HepG2 (cell line): ENCODE measurements at regions not wholly inside any gene's neighbourhood (a gene's known extent, or its start where the extent isn't known, plus 50 kb on each side); places are given as distances from the start of the nearest gene placed in this dataset.

Experiments used
- ATAC-seq: fragments of 200-7000 bp; cut with Tn5 transposase; 3 replicates; pipeline ENCODE4 v1.9.1; 2020; ENCODE audit warnings: mild to moderate bottlenecking, moderate library complexity
- BruUV-seq: library from RNA; stranded (reverse); fragments of 400-500 nt; replicated peaks from 2 replicates; lab custom pipeline; 2021; lab: Mats Ljungman, UMichigan
- CTCF ChIA-PET: fragments of 300-600 bp; formaldehyde crosslinking; extraction: SDS; loops from one replicate; lab custom pipeline; 2021; ENCODE audit warnings: low total read pairs, inconsistent platforms, low intra/inter-chr PET ratio; lab: Yijun Ruan, JAX
- POLR2A ChIA-PET: fragments of 350-600 bp; sonication (Branson Sonifier 250); formaldehyde crosslinking; loops from one replicate; lab custom pipeline; 2020; ENCODE audit warnings: antibody characterized with exemption, inconsistent platforms; lab: Yijun Ruan, JAX
- DNase-seq: peaks from one replicate; pipeline ENCODE4 v3.0.0-alpha.2; 2015; ENCODE audit warnings: low spot score
- FAIRE-seq: peaks from 3 replicates; lab custom pipeline; 2011; peaks lifted over from hg19 to GRCh38; lab: Jason Lieb, UNC
- H2AFZ ChIP-seq: one replicate; pipeline ENCODE4 v1.6.1; 2011; ENCODE audit warnings: low read length, inconsistent platforms
- H3K27ac ChIP-seq: fragments of 300-600 bp; 3 replicates; pipeline ENCODE4 v1.8.0; 2011; ENCODE audit warnings: mixed run types, mild to moderate bottlenecking, mixed read lengths, low read length, inconsistent platforms; ENCODE audit not compliant: insufficient read depth; ENCODE audit errors: extremely low read length
- H3K27me3 ChIP-seq, 2 experiments: fragments of 200-600 bp in 1 of 2; 2 replicates in 1 of 2; 3 replicates in 1 of 2; pipeline versions ENCODE4 v1.6.0 to v1.8.0; 2011; ENCODE audit warnings: low read length in 2 of 2, mild to moderate bottlenecking in 2 of 2, moderate library complexity in 2 of 2, inconsistent platforms in 1 of 2; ENCODE audit not compliant: insufficient read depth in 2 of 2, control insufficient read depth in 1 of 2
- H3K36me3 ChIP-seq, 2 experiments: fragments of 200-600 bp in 1 of 2; replicated peaks in 1 of 2; 2 replicates in 1 of 2; 3 replicates in 1 of 2; pipeline versions ENCODE4 v1.5.1 to v1.8.0; 2011; ENCODE audit warnings: low read length in 2 of 2, inconsistent platforms in 1 of 2; ENCODE audit not compliant: insufficient read depth in 2 of 2, control insufficient read depth in 1 of 2
- H3K4me1 ChIP-seq: 2 replicates; pipeline ENCODE4 v1.5.1; 2012; ENCODE audit warnings: low read length, inconsistent platforms; ENCODE audit not compliant: insufficient read depth
- H3K4me2 ChIP-seq: 2 replicates; pipeline ENCODE4 v1.6.0; 2011; ENCODE audit warnings: low read depth, low read length, inconsistent platforms
- H3K4me3 ChIP-seq, 3 experiments: fragments of 200-600 bp in 1 of 3; sonication (generic), shearing (Covaris generic) in 1 of 3; replicated peaks in 1 of 3; 2 replicates each; pipeline ENCODE4 v1.5.1; 2011 to 2016; ENCODE audit warnings: low read length in 3 of 3, inconsistent platforms in 2 of 3, low read depth in 2 of 3, mild to moderate bottlenecking in 2 of 3, control low read depth in 1 of 3, mixed read lengths in 1 of 3; ENCODE audit not compliant: insufficient read depth in 1 of 3
- H3K79me2 ChIP-seq: one replicate; pipeline ENCODE4 v1.6.1; 2011; ENCODE audit warnings: low read length, inconsistent platforms; ENCODE audit not compliant: insufficient read depth
- H3K9ac ChIP-seq: 2 replicates; pipeline ENCODE4 v1.6.0; 2011; ENCODE audit warnings: mild to moderate bottlenecking, low read depth, low read length, inconsistent platforms; ENCODE audit not compliant: insufficient read depth
- H3K9me3 ChIP-seq: 2 replicates; pipeline ENCODE4 v1.5.1; 2012; ENCODE audit warnings: mild to moderate bottlenecking, low read length
- H4K20me1 ChIP-seq: 2 replicates; pipeline ENCODE4 v1.6.0; 2011; ENCODE audit warnings: inconsistent platforms, mild to moderate bottlenecking, low read length, moderate library complexity; ENCODE audit not compliant: insufficient read depth
- JUN ChIP-seq: sonication (generic); formaldehyde crosslinking; IDR thresholded peaks from 2 replicates; pipeline ENCODE4 v1.4.0; 2020; ENCODE audit warnings: mild to moderate bottlenecking, missing genetic modification reagents
- MAFK ChIP-seq, 2 experiments: IDR thresholded peaks in 1 of 2; conservative IDR thresholded peaks in 1 of 2; 2 replicates each; pipeline ENCODE4 v1.6.1; 2011; ENCODE audit warnings: improper control_type of control experiment in 2 of 2, low read length in 2 of 2
- MBD4 ChIP-seq: IDR thresholded peaks from 2 replicates; pipeline ENCODE4 v1.6.1; 2012; ENCODE audit warnings: low read length, inconsistent platforms, borderline replicate concordance
- RXRB ChIP-seq: IDR thresholded peaks from 2 replicates; pipeline ENCODE4 v1.6.1; 2016; ENCODE audit warnings: borderline replicate concordance, missing genetic modification reagents, missing compliant biosample characterization
- SP1 ChIP-seq, 2 experiments: fragments of 450-650 bp in 1 of 2; sonication (generic) in 1 of 2; formaldehyde crosslinking in 1 of 2; IDR thresholded peaks; 2 replicates each; pipeline versions ENCODE4 v1.4.0 to v1.6.1; 2016 to 2020; ENCODE audit warnings: missing genetic modification reagents in 1 of 2
- YEATS4 ChIP-seq: sonication (generic); formaldehyde crosslinking; IDR thresholded peaks from 2 replicates; pipeline ENCODE4 v1.4.0; 2020; ENCODE audit warnings: missing genetic modification reagents, borderline replicate concordance
- ZNF138 ChIP-seq: sonication (generic); formaldehyde crosslinking; IDR thresholded peaks from 2 replicates; pipeline ENCODE4 v1.5.0; 2020; ENCODE audit warnings: mild to moderate bottlenecking, low read depth, missing genetic modification reagents
- WGBS: methylation state at CpG from one replicate; pipeline ENCODE4 v1.1.6; 2017; ENCODE audit warnings: low lambda C conversion rate; 5-methylcytosine and 5-hydroxymethylcytosine counted together
- in situ Hi-C: cut with HindIII; loops from 2 replicates; pipeline ENCODE4 v1.10.0; 2017; ENCODE audit warnings: low pct_unique_long_range_greater_than_20kb; ENCODE audit not compliant: extremely low pct_ligation_motif_present
- intact Hi-C: fragments of 100-400 bp; cut with micrococcal nuclease; formaldehyde crosslinking; loops from one replicate; pipeline ENCODE4 v1.10.0; 2022; ENCODE audit not compliant: unreplicated experiment
- TF ChIP-seq, protein P1 (sequence below): sonication (generic); formaldehyde crosslinking; IDR thresholded peaks from 2 replicates; pipeline ENCODE4 v1.4.0; 2020; ENCODE audit warnings: missing genetic modification reagents, low read depth, mild to moderate bottlenecking, borderline replicate concordance
- TF ChIP-seq, protein P2 (sequence below): IDR thresholded peaks from 2 replicates; pipeline ENCODE4 v1.6.1; 2012; ENCODE audit warnings: inconsistent platforms
- TF ChIP-seq, protein P3 (sequence below): sonication (generic); formaldehyde crosslinking; IDR thresholded peaks from 2 replicates; pipeline ENCODE4 v1.4.0; 2020; ENCODE audit warnings: missing genetic modification reagents
- TF ChIP-seq, protein P4 (sequence below): sonication (generic); formaldehyde crosslinking; IDR thresholded peaks from 2 replicates; pipeline ENCODE4 v1.5.0; 2020; ENCODE audit warnings: missing genetic modification reagents, mild to moderate bottlenecking, borderline replicate concordance
- TF ChIP-seq, protein P5 (sequence below): IDR thresholded peaks from 2 replicates; pipeline ENCODE4 v1.6.1; 2012; ENCODE audit warnings: low read length, improper control_type of control experiment
- TF ChIP-seq, protein P6 (sequence below): IDR thresholded peaks from 2 replicates; pipeline ENCODE4 v1.6.1; 2016

DNA sequence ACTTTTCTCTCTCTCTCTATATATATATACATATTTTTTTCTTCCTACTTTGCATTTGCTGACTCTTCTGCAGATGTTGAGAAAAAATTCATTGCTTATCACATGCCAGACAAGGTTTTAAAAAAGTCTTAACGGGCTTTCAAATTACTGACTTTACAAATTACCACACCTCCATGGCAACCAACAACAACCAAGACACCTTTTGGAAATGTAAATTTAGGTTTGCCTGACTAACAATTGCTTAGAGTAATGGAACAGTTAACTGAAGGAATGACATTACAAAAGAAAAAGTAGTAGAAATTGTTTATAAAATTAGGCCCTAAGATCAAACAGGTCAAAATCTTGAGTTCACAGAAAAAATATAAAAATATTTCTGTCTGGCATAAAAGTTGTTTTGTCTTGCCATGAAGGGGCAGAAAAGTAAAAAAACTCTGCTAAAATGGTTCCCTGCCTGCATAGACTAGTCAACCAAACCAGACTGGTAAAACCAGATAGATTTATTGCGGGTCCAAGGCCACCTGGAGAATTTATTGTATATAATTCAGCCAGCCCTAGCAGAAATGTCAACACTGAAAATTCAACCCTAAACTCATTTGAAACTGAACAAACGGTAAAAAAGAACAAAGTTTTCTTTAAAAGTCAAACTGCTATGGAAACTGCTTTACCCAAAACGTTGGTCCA, 92.8 kb upstream of the FRMD1 start:
- Histone ChIP-seq H3K4me1 (no peaks in the 10 kb centered on the region), H3K4me2 (no peak overlapping the region), H3K27ac (no peak overlapping the region), H3K79me2 (no peaks in the 10 kb centered on the region), H3K9ac (no peak overlapping the region), H4K20me1 (no peaks in the 10 kb centered on the region), H3K4me3 (no peak overlapping the region), H3K9me3 (no peaks in the 10 kb centered on the region), H3K36me3 (no peaks in the 10 kb centered on the region), H2AFZ (no peak overlapping the region), H3K27me3 (peaks cover 0 to 5% of the 10 kb centered on the region in 2 experiments; a peak in 2 of 5 replicates)
- intact Hi-C loops, result no loop called here
- ChIA-PET CTCF (no interaction called here), POLR2A (no interaction called here)
- FAIRE-seq (no peak), DNase-seq (no peak), ATAC-seq (no peak)
- in situ Hi-C loops, result no loop called here
- BruUV-seq, result no TSS peak
- WGBS, result 12% methylated on average over 4 of the region's 4 CpGs
- no peak for TF ChIP-seq MBD4
- TF ChIP-seq RXRB (CRISPR knock-in tag), result no peak
- TF ChIP-seq, protein P1, sequence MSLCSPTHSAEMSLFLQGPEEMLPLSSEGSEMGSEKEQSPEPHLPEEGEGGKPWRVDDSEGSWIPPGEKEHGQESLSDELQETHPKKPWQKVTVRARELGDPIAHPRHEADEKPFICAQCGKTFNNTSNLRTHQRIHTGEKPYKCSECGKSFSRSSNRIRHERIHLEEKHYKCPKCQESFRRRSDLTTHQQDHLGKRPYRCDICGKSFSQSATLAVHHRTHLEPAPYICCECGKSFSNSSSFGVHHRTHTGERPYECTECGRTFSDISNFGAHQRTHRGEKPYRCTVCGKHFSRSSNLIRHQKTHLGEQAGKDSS (CRISPR knock-in tag), result no peak
- no peak for TF ChIP-seq ZNF138 (CRISPR knock-in tag)
- TF ChIP-seq, protein P2, sequence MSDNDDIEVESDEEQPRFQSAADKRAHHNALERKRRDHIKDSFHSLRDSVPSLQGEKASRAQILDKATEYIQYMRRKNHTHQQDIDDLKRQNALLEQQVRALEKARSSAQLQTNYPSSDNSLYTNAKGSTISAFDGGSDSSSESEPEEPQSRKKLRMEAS, result no peak
- TF ChIP-seq, protein P3, sequence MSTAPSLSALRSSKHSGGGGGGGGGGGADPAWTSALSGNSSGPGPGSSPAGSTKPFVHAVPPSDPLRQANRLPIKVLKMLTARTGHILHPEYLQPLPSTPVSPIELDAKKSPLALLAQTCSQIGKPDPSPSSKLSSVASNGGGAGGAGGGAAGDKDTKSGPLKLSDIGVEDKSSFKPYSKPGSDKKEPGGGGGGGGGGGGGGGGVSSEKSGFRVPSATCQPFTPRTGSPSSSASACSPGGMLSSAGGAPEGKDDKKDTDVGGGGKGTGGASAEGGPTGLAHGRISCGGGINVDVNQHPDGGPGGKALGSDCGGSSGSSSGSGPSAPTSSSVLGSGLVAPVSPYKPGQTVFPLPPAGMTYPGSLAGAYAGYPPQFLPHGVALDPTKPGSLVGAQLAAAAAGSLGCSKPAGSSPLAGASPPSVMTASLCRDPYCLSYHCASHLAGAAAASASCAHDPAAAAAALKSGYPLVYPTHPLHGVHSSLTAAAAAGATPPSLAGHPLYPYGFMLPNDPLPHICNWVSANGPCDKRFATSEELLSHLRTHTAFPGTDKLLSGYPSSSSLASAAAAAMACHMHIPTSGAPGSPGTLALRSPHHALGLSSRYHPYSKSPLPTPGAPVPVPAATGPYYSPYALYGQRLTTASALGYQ, result no peak
- TF ChIP-seq, protein P4, sequence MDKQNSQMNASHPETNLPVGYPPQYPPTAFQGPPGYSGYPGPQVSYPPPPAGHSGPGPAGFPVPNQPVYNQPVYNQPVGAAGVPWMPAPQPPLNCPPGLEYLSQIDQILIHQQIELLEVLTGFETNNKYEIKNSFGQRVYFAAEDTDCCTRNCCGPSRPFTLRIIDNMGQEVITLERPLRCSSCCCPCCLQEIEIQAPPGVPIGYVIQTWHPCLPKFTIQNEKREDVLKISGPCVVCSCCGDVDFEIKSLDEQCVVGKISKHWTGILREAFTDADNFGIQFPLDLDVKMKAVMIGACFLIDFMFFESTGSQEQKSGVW (CRISPR knock-in tag), result no peak
- TF ChIP-seq, protein P5, sequence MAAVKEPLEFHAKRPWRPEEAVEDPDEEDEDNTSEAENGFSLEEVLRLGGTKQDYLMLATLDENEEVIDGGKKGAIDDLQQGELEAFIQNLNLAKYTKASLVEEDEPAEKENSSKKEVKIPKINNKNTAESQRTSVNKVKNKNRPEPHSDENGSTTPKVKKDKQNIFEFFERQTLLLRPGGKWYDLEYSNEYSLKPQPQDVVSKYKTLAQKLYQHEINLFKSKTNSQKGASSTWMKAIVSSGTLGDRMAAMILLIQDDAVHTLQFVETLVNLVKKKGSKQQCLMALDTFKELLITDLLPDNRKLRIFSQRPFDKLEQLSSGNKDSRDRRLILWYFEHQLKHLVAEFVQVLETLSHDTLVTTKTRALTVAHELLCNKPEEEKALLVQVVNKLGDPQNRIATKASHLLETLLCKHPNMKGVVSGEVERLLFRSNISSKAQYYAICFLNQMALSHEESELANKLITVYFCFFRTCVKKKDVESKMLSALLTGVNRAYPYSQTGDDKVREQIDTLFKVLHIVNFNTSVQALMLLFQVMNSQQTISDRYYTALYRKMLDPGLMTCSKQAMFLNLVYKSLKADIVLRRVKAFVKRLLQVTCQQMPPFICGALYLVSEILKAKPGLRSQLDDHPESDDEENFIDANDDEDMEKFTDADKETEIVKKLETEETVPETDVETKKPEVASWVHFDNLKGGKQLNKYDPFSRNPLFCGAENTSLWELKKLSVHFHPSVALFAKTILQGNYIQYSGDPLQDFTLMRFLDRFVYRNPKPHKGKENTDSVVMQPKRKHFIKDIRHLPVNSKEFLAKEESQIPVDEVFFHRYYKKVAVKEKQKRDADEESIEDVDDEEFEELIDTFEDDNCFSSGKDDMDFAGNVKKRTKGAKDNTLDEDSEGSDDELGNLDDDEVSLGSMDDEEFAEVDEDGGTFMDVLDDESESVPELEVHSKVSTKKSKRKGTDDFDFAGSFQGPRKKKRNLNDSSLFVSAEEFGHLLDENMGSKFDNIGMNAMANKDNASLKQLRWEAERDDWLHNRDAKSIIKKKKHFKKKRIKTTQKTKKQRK, result no peak
- no peak for TF ChIP-seq MAFK (conservative IDR thresholded peaks at IDR 0.05 in 1 of 2, IDR thresholded peaks at IDR 0.05 in 1 of 2; ENCODE audit: low read length in 2 of 2)
- TF ChIP-seq SP1 (IDR thresholded peaks at IDR 0.05), result no peak
- no peak for TF ChIP-seq SP1 (CRISPR knock-in tag; IDR thresholded peaks at IDR 0.05)
- TF ChIP-seq YEATS4, result no peak
- TF ChIP-seq JUN, result no peak
- TF ChIP-seq, protein P6, sequence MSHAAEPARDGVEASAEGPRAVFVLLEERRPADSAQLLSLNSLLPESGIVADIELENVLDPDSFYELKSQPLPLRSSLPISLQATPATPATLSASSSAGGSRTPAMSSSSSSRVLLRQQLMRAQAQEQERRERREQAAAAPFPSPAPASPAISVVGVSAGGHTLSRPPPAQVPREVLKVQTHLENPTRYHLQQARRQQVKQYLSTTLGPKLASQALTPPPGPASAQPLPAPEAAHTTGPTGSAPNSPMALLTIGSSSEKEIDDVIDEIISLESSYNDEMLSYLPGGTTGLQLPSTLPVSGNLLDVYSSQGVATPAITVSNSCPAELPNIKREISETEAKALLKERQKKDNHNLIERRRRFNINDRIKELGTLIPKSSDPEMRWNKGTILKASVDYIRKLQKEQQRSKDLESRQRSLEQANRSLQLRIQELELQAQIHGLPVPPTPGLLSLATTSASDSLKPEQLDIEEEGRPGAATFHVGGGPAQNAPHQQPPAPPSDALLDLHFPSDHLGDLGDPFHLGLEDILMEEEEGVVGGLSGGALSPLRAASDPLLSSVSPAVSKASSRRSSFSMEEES (CRISPR knock-in tag), result no peak
